Retina (tissue), 1 donor: ENCODE measurements at regions not wholly inside any gene's neighbourhood (a gene's known extent, or its start where the extent isn't known, plus 50 kb on each side); places are given as distances from the start of the nearest gene placed in this dataset.

Experiments used
- DNase-seq: peaks from one replicate; pipeline ENCODE4 v3.0.0-alpha.2; 2016

GRCh38 chr2:173741759-173742158 lies 223.4 kb downstream of the SP3 start:
- no peak for DNase-seq

- peak; percentile 42 for DNase-seq
These were observed 218.1 kb downstream of the SP3 start for GRCh38 chr2:173747035-173747434.

- DNase-seq, result no peak
These were observed 215.9 kb downstream of the SP3 start for GRCh38 chr2:173749315-173749714.

- peak; percentile 74 for DNase-seq
These were observed 214.8 kb downstream of the SP3 start for GRCh38 chr2:173750353-173750801.

GRCh38 chr2:173750831-173751230 lies 214.3 kb downstream of the SP3 start:
- DNase-seq, result no peak

- no peak for DNase-seq
These were observed 213.8 kb downstream of the SP3 start for GRCh38 chr2:173751245-173751975.

- DNase-seq, result no peak
These were observed 213.0 kb downstream of the SP3 start for GRCh38 chr2:173752152-173752551.

GRCh38 chr2:173753441-173753840 lies 211.7 kb downstream of the SP3 start:
- DNase-seq, result no peak

- no peak for DNase-seq
These were observed 211.0 kb downstream of the SP3 start for GRCh38 chr2:173754165-173754564.

- DNase-seq, result no peak
These were observed 210.3 kb downstream of the SP3 start for GRCh38 chr2:173754837-173755236.

GRCh38 chr2:173755798-173756197 lies 209.4 kb downstream of the SP3 start:
- no peak for DNase-seq

- no peak for DNase-seq
These were observed 205.2 kb downstream of the SP3 start for GRCh38 chr2:173759959-173760358.

GRCh38 chr2:173760553-173760952 lies 204.6 kb downstream of the SP3 start:
- no peak for DNase-seq

- no peak for DNase-seq
These were observed 203.5 kb downstream of the SP3 start for GRCh38 chr2:173761603-173762119.

- DNase-seq, result no peak
These were observed 203.0 kb downstream of the SP3 start for GRCh38 chr2:173762221-173762620.

GRCh38 chr2:173762864-173763263 lies 202.3 kb downstream of the SP3 start:
- DNase-seq, result no peak

- no peak for DNase-seq
These were observed 201.5 kb downstream of the SP3 start for GRCh38 chr2:173763641-173764040.

- DNase-seq, result no peak
These were observed 201.1 kb downstream of the SP3 start for GRCh38 chr2:173764094-173764493.

GRCh38 chr2:173766537-173767289 lies 198.5 kb downstream of the SP3 start:
- no peak for DNase-seq

GRCh38 chr2:173770947-173771678 lies 194.1 kb downstream of the SP3 start:
- no peak for DNase-seq

GRCh38 chr2:173772205-173772604 lies 193.0 kb downstream of the SP3 start:
- no peak for DNase-seq

- no peak for DNase-seq
These were observed 192.1 kb downstream of the SP3 start for GRCh38 chr2:173773076-173773475.

GRCh38 chr2:173775440-173775839 lies 189.7 kb downstream of the SP3 start:
- DNase-seq, result no peak
